OCI-LY1 (cell line): ENCODE measurements at regions not wholly inside any gene's neighbourhood (a gene's known extent, or its start where the extent isn't known, plus 50 kb on each side); places are given as distances from the start of the nearest gene placed in this dataset.

Experiments used
- CTCF ChIP-seq: fragments of 200-600 bp; sonication (generic), shearing (Covaris generic); IDR thresholded peaks from 2 replicates; pipeline ENCODE4 v1.5.1; 2017; ENCODE audit warnings: mild to moderate bottlenecking, antibody characterized with exemption, low read length, moderate library complexity, mixed read lengths
- EZH2 ChIP-seq: fragments of 200-600 bp; sonication (generic), shearing (Covaris generic); IDR thresholded peaks from 2 replicates; pipeline ENCODE4 v1.8.0; 2017; ENCODE audit warnings: borderline replicate concordance, mixed run types, mild to moderate bottlenecking, antibody characterized with exemption, low read length, moderate library complexity, mixed read lengths

- TF ChIP-seq CTCF, result no peak
- TF ChIP-seq EZH2, result no peak
These were observed 60.3 kb upstream of the ANTXR2 start for GRCh38 chr4:80133240-80133783.
